Suppressor macrophage treated with lipopolysaccharide for 4 hours (primary cell): ENCODE measurements at regions not wholly inside any gene's neighbourhood (a gene's known extent, or its start where the extent isn't known, plus 50 kb on each side); places are given as distances from the start of the nearest gene placed in this dataset.
"Not testable (repeated sequence)": the region's sequence is repeated elsewhere in the genome, so short reads cannot be mapped to it uniquely, and the experiment has no call there.

Experiments
- DNase-seq: peaks from one replicate; pipeline ENCODE4 v3.0.0-alpha.2; 2020

DNA sequence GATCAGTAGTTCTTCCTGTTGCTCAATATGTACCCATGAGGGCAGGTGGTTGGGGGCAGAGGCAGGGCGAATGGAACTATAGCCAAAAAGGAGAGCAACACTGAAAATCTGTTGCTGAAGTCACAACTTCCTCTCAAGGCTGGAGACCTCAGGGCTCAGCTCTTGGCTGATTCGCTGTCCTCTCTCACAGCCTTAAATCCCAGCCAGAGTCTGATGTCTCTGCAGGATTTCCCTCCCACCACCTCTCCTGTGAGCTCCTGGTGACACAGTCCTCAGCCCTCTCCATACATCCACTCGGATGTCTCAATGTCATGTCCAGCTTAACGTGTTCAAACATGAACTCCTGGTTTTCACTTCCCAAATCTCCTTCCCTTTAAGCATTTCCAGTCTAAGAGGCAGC, 218.7 kb upstream of the FAM240B start:
- not testable (repeated sequence) for DNase-seq

DNA sequence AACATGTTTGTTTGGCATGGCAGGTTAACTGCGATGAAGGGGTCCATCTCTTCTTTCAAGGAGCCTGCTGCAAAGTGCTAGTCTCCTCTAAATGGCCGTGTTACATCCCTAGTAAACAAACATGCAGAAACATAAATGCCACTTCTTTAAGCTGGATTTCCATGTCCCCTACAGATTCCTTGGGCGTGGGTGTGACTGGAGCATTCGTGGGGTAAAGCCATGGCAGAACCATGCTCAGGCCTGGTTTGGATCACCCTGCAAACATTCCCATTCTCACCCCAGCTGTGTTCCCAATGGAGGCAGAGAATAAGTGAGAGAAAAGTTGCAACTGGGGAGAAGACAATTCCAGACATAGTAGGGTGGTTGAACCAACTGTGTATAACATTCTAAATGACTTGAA, 208.0 kb upstream of the FAM240B start:
- not testable (repeated sequence) for DNase-seq

DNA sequence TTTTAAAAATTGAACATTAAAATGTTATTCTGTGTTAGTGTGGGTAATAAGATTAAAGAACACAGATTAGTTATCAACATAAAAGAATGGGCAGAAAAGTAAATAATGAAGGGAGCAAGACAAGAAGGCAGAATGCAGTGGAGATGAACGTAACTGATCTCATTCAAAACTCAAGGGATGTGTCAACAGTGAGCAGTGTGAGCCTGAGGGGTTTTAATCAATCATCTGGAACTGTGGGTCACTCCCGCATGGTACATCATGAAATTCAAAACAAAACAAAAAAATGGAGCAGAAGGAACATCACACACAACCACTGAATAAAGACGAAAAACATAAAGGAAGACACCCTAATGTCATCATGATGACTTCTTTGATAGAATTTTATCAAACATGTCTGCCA, 206.6 kb upstream of the FAM240B start:
- not testable (repeated sequence) for DNase-seq

DNA sequence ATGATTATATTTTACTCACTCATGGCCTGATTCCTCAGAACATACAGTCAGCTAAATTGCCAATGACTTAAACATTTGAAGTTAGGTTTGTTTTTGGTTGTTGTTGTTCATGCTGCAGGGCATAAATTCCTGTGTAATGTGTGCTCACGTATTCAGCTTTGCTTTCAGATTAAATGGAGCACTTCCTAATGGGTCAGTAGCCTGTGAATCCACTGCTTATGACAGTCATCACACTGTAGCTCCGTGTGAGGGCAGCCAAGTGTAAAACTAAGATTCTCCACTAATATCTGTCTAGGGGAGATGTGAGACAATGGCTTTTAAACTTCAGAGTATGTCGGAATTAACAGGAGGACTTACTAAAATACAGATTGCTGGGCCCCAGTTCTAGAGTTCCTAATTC, 201.3 kb upstream of the FAM240B start:
- DNase-seq, result not testable (repeated sequence)

DNA sequence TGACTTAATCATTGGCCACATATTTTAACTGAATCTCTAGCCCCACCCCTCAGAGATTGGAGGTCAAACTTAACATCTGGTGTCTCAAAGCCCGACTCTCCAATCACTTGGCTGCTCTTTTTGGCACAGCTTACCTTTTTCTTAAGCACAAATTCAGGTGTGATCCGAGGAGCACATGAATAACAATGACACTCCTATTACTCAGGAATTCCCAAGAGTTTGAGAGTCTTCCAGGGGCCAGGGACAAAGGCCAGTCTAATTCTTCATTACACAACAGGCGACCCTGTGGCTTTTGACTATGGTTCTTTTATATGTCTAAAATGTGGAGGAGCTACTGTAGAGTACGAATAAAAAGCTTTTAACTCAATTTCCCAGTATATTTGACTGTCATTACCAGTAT, 190.7 kb upstream of the FAM240B start:
- DNase-seq, result not testable (repeated sequence)

DNA sequence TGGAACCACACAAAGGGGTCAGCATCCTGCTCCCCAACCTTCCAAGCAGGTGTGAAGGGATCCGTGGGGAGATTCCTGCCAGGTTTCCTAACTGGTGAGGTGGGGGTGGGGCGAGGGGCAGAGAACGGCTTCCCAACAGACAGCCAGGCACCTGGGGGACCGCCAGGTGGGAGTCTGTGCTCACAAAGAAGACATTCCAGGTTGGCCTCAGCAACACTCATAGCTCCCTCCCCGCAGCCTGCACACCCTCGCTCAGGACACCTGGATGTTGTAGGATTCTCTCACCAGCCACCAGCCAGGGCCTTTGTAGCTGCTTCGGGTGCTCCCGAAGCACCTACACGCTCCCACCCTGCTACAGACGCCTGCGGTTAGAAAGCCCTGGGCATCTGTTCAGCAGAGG, 184.8 kb upstream of the FAM240B start:
- not testable (repeated sequence) for DNase-seq

DNA sequence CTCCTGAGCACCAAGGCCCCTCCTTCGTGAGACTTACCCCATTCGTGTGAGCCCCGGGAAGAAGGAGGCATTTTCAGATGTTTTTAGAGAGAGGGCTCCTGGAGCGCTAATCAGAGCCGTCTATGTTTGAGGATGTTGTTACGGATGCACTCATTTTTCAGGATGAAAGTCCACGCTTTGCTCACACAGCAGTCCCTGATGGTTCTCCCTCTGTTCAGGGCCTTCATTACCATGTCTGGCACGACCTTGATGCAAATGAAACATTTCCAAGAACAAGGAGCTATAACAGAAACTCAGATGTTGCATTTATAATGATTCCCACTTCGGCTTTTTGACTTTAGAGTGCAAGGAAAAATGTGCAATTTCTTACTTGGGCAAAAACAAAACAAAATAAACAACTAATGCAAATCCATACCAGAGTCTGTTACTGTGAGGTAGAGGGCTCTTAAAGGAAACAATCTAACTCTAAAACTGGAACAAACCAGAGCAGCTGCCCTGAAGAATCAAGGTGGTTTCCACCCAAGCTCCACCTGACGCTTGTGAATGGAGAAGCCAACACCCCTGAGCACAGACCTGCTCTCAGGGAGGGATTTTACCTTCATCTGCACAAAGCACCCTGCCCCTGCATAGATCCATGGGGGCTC, 181.7 kb upstream of the FAM240B start:
- not testable (repeated sequence) for DNase-seq

DNA sequence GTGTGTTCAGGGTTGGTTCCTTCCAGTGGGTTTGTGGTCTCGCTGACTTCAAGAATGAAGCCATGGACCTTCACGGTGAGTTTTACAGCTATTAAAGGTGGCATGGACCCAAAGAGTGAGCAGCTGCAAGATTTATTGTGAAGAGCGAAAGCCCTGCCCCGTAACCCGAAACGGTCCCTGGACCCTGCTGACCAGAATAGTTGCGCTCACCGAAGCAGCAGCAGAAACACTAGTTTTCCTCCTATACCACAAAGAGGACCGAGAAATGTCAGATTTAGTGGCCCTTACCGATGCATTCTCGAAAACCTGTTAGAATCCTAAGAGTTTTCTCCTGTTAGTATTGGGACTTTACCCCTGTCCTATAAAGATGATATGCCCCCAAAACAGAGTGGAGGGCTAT, 176.5 kb upstream of the FAM240B start:
- DNase-seq, result not testable (repeated sequence)

DNA sequence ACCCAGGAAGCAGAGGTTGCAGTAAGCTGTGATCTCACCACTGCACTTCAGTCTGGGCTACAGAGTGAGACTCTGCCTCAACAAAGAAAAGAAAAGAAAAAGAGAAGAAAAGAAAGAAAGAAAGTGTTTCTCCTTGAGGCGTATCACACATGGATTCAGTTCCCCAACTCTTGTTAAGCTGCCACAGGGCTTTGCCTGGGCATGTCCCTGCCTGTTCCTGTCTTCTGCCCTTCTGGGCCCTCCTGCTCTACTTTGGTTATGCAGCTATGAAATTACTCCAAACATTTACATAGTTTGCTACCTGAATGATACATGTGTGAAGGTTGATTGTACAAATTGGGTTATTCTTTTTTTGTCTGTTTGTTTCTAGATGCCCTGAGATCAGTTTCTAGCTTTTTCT, 175.3 kb upstream of the FAM240B start:
- DNase-seq, result not testable (repeated sequence)

DNA sequence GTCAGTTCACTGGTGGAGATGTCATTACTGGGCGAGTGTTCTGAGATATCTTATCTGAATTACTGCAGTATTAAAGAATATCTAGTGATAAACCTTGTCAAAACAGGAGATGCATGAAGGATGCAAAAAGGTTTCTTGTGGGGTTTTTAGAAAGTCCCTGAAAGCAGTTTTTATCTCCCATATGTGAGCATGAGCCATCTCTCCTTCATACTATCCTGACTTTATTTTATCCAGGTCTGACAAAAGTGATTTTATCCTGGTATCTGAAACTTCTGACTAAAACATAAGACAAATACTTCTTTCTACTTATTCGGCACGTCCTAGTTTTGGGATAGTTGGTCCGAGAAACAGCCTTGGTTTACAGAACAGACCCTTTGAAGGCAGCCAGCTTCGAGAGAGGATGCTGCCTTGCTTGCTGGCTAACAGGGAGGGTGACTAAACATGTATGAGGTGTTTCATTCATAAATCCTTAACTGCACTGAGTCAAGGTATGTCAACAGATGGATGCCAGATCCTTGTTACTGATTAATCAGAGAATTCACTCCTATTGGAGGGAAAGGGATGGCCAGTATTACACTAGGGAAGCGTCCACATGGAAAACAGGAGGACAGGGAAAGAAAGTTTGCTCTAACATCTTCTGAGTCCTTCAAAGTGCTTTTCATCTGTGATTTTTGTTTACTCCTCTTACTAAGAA, 172.8 kb upstream of the FAM240B start:
- not testable (repeated sequence) for DNase-seq

DNA sequence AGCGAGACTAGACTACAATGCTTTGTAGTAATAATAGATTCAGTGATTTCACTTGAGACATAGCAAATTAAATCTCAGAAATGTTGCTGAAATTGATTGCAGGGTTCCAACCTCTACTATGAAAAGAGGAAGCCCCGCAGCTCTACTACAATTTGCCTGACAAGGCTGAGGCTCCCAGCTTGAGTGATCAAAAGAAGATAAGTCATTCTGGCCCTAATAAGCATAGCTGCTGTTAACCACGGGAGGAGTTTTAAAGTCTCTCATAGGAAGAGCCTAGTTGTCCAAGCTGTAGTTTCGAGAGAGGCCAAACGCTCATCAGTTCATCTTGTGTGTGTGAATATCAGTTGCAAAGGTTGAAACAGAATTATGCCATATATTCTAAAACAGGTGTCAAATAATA, 166.1 kb upstream of the FAM240B start:
- not testable (repeated sequence) for DNase-seq

DNA sequence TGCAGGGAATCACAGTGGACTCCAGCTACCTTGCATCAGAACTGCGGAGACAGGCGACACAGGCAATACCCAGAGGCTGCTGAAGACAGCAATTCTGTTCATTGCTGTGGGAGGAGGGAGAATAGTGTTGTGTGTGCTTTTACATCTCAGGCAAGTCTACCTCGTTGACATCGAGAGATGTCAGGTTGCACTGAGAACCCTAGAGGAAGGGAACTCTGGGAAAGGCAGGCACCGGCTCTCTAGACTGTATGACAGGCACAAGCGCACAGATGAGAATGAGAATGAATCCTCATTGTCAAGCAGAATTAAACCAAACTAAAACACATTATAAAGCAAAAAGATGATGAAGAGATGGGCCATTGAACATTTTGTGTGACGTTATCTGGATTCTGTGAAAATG, 155.7 kb upstream of the FAM240B start:
- DNase-seq, result not testable (repeated sequence)

DNA sequence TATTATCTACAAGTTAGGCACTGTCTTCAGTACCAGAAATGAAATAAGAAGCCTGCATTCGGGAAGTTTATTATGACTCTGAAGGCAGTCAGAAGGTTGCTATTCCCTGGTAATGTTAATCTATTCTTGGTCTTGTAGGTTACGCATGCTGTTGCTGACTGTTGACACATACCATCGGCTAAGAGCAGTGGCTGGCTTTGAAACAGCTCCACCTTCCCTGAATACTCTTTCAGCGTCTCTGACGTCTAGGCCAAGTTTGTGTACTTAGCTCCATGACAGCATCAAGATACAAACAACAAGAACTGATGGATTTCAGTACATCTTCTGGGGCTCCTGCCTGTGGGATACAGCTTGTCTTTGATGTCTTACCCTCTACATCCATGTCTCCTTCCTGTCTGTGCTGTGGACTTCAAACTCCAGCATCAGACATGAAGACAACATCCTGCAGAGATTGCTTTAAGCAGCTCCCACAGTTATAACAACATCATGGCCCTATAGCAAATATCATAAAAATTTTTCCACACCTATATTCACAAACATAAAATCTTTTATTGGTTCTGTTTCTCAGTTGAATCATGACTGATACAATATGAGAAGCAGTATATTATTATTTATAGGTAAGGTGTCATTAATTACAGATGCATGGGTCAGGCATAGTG, 151.5 kb upstream of the FAM240B start:
- DNase-seq, result not testable (repeated sequence)

DNA sequence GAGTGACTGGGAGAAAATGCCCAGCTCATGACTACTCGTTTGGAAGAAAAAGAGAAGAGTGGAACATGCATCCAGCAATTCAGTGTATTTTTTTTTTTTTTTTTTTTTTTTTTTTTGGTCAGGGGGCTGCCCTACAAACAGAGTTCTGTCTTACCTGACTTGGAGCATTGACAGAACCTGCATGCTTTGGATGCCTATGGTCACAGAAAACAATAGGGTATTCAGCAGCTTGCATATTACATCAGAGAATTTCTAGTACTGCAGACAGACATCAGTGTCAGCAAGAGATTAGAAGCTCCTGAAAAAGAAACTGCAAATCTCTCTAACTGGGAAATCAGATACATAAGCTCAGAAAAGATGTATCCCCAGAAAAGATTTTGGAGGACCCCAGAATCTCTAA, 139.9 kb upstream of the FAM240B start:
- DNase-seq, result not testable (repeated sequence)

DNA sequence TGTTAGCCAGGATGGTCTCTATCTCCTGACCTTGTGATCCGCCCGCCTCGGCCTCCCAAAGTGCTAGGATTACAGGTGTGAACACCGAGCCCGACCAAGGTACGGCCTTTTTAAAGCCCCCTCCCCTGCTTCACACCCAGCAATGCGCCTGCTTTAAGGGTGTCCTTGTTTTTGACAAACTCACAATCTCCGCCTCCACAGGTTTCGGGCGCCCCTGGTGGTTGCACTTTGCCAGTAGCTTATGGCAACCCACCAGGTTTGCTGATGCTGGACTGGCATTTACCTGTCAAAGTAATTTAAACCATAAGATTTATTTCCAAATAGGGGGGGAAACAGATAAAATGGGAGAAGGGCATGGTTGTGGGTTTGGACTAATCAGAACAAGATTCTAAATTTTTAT, 129.0 kb upstream of the FAM240B start:
- not testable (repeated sequence) for DNase-seq

DNA sequence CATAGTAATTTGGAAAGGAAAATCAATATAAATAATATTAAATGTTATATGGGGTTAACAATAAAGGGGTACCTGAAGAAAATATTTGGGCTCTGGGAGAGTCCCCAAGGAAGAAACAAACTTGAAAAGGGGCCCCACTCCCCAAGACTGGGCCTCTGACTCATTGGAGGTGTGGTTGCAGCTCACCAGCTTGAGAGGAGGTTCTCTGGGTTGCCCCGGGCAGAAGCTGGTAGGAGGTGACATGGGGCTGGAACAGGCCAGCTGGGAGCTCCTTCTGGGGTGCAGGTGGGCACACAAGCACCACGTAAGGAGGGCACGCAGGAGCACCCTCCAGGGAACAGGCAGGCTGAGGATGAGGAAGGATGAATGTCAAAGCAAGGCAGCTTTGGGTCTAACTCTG, 120.3 kb upstream of the FAM240B start:
- DNase-seq, result not testable (repeated sequence)

DNA sequence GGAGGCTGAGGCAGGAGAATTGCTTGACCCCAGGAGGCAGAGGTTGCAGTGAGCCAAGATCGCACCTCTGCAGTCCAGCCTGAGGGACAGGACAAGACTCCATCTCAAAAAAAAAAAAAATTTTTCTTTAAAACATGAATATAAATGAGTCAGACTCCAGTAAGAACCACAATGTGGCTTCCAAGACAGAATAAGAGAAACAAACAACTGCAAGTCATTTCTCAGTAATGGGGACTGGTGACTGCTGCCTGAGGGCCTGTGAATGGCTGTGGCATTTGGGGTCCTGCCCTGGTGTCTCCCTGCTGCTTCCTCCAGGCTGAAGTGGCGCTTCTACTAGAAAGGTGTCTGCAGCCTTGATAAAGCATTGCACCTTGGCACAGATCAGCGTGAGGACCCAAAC, 113.8 kb upstream of the FAM240B start:
- not testable (repeated sequence) for DNase-seq

DNA sequence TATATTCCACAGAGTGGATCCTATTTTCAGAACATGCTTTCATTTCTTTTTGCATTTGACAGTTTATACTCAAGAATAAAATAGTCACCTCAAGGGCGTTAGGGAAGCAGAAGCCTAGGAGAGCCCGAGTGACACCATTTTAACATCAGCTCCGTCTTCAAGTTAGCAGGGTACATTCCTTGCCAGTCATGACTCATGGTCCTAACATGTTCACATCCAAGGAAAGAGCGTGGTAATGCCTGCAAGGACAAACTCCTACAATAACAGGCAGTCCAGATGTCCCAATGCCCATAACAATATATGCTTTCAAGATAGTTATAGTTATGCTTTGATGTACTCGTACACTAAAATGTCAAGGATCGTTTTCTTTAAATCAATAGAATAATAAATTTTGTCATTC, 93.9 kb upstream of the FAM240B start:
- DNase-seq, result not testable (repeated sequence)

DNA sequence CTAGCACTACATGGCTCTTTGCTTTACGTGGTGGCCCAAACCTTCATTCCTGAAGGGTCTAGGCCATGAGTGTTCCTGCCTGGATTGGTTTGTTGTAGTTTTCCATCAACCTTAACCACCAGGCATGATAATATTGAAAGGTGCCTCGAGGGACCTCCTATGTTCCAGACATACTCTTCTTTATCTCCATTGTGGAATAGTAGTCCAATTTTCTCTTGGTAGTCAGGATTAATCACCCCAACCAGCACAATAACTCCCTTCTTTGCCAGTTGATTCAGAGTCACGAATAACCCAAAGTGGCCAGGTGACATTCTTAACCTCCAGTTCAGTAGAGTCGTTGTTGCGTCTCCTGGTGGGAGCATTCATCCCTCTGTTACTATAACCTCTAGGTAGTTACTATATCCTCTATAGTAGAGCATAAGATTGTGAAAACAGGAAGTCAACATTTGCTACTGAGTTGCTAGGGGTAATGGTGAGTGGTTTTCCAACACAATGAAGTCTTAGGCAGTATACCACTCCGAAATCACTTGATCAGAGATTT, 88.1 kb upstream of the FAM240B start:
- DNase-seq, result not testable (repeated sequence)

DNA sequence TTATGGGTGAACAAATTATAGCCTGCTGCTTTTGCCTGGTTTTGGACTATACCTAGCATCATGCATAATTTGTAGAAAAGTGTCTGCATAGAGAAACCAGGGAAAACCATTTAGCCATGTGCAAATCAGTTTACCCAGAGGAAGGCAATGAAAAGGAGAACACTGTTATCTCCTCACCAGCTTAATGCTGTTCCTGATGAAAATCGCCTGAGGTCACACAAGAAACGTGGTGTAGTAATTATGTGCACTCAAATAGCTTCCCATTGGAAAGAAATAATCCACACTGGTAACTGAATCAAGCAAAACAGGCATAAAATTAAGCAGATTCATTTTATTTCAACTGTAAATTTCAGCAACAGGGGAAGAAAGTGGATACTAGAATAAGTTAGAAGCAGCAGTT, 51.7 kb upstream of the FAM240B start:
- no peak for DNase-seq
